ENCODE measurements at regions not wholly inside any gene's neighbourhood (a gene's known extent, or its start where the extent isn't known, plus 50 kb on each side); places are given as distances from the start of the nearest gene placed in this dataset.

GRCh38 chr16:62954144-62955032 lies 918.1 kb upstream of the CDH8 start:
- no peaks in the 10 kb centered on the region for H3K4me1 ChIP-seq
- no peaks in the 10 kb centered on the region for H3K9me3 ChIP-seq
- intact Hi-C loops (cut with DNase I): no loop called here
- no peak overlapping the region for H3K27ac ChIP-seq
- H3K27me3 ChIP-seq: no peaks in the 10 kb centered on the region
- H3K36me3 ChIP-seq: no peaks in the 10 kb centered on the region
- DNase-seq: no peak
- H3K4me3 ChIP-seq (replicated peaks in 1 of 3): no peak overlapping the region
- TF ChIP-seq CTCF (IDR thresholded peaks at IDR 0.05): no peak
- no peak for TF ChIP-seq POLR2A (IDR thresholded peaks at IDR 0.05)
- 36 to 40% methylated on average over 9 of the region's 9 CpGs for WGBS, 2 donors

GRCh38 chr16:62950351-62950750 lies 914.1 kb upstream of the CDH8 start:
- WGBS, 2 donors: 81% methylated on average over 4 of the region's 4 CpGs
- Histone ChIP-seq H3K36me3 (no peaks in the 10 kb centered on the region), H3K4me1 (no peaks in the 10 kb centered on the region), H3K4me3 (replicated peaks in 1 of 3) (no peak overlapping the region), H3K27me3 (no peaks in the 10 kb centered on the region), H3K27ac (no peak overlapping the region), H3K9me3 (no peaks in the 10 kb centered on the region)
- no peak for DNase-seq
- TF ChIP-seq POLR2A (IDR thresholded peaks at IDR 0.05) (no peak), CTCF (IDR thresholded peaks at IDR 0.05) (no peak)
- intact Hi-C loops (cut with DNase I): no loop called here

GRCh38 chr16:62940569-62940968 lies 904.3 kb upstream of the CDH8 start:
- no peaks in the 10 kb centered on the region for H3K4me1 ChIP-seq
- no peak overlapping the region for H3K27ac ChIP-seq
- intact Hi-C loops (cut with DNase I): no loop called here
- DNase-seq: no peak
- no peaks in the 10 kb centered on the region for H3K9me3 ChIP-seq
- H3K27me3 ChIP-seq: no peaks in the 10 kb centered on the region
- no peaks in the 10 kb centered on the region for H3K36me3 ChIP-seq
- WGBS, 2 donors: 45 to 53% methylated on average over 4 of the region's 4 CpGs
- no peak for TF ChIP-seq CTCF (IDR thresholded peaks at IDR 0.05)
- no peak for TF ChIP-seq POLR2A (IDR thresholded peaks at IDR 0.05)
- no peak overlapping the region for H3K4me3 ChIP-seq (replicated peaks in 1 of 3)

- H3K27ac ChIP-seq: no peak overlapping the region
- no peak for DNase-seq
- intact Hi-C loops (cut with DNase I): no loop called here
- TF ChIP-seq CTCF (IDR thresholded peaks at IDR 0.05) (no peak), POLR2A (IDR thresholded peaks at IDR 0.05) (no peak)
- no peaks in the 10 kb centered on the region for H3K27me3 ChIP-seq
- 74 to 83% methylated on average over 1 of the region's 1 CpG for whole genome bisulfite sequencing, 2 donors
- no peak overlapping the region for H3K4me3 ChIP-seq (replicated peaks in 1 of 3)
- no peaks in the 10 kb centered on the region for H3K36me3 ChIP-seq
- H3K9me3 ChIP-seq: no peaks in the 10 kb centered on the region
- no peaks in the 10 kb centered on the region for H3K4me1 ChIP-seq
These were observed 903.4 kb upstream of the CDH8 start for GRCh38 chr16:62939687-62940086.

- DNase-seq: no peak
- Histone ChIP-seq H3K4me3 (replicated peaks in 1 of 3) (no peak overlapping the region), H3K9me3 (no peaks in the 10 kb centered on the region), H3K4me1 (no peaks in the 10 kb centered on the region), H3K27me3 (no peaks in the 10 kb centered on the region), H3K36me3 (no peaks in the 10 kb centered on the region), H3K27ac (no peak overlapping the region)
- TF ChIP-seq CTCF (IDR thresholded peaks at IDR 0.05): no peak
- TF ChIP-seq POLR2A (IDR thresholded peaks at IDR 0.05): no peak
- WGBS, 2 donors: 80 to 81% methylated on average over 4 of the region's 4 CpGs
- intact Hi-C loops (cut with DNase I): no loop called here
These were observed 897.7 kb upstream of the CDH8 start for GRCh38 chr16:62933929-62934328.

Measured in thyroid gland (tissue), 4 donors.